ENCODE measurements at regions not wholly inside any gene's neighbourhood (a gene's known extent, or its start where the extent isn't known, plus 50 kb on each side); places are given as distances from the start of the nearest gene placed in this dataset.

GRCh38 chr3:144295613-144296012, 324.0 kb downstream of the DIPK2A start:
- DNase-seq (ENCODE audit: low spot score) = no peak

GRCh38 chr3:144296808-144297207, 325.2 kb downstream of the DIPK2A start:
- no peak for DNase-seq (ENCODE audit: low spot score)

- DNase-seq (ENCODE audit: low spot score) = no peak
Measured at GRCh38 chr3:144301863-144302262, 330.2 kb downstream of the DIPK2A start.

GRCh38 chr3:144307951-144308350, 336.3 kb downstream of the DIPK2A start:
- no peak for DNase-seq (ENCODE audit: low spot score)

- DNase-seq (ENCODE audit: low spot score) = no peak
Measured at GRCh38 chr3:144308396-144308795, 336.8 kb downstream of the DIPK2A start.

- DNase-seq (ENCODE audit: low spot score) = no peak
Measured at GRCh38 chr3:144312702-144313101, 341.1 kb downstream of the DIPK2A start.

- no peak for DNase-seq (ENCODE audit: low spot score)
Measured at GRCh38 chr3:144314946-144315345, 343.3 kb downstream of the DIPK2A start.

- no peak for DNase-seq (ENCODE audit: low spot score)
Measured at GRCh38 chr3:144317961-144318360, 346.3 kb downstream of the DIPK2A start.

GRCh38 chr3:144324076-144324475, 352.5 kb downstream of the DIPK2A start:
- DNase-seq (ENCODE audit: low spot score) = no peak

GRCh38 chr3:144332868-144333267, 361.2 kb downstream of the DIPK2A start:
- no peak for DNase-seq (ENCODE audit: low spot score)

- DNase-seq (ENCODE audit: low spot score) = no peak
Measured at GRCh38 chr3:144341471-144341870, 369.8 kb downstream of the DIPK2A start.

- DNase-seq (ENCODE audit: low spot score) = no peak
Measured at GRCh38 chr3:144343343-144343742, 371.7 kb downstream of the DIPK2A start.

GRCh38 chr3:144343777-144344176, 372.2 kb downstream of the DIPK2A start:
- DNase-seq (ENCODE audit: low spot score) = no peak

GRCh38 chr3:144344925-144345548, 373.4 kb downstream of the DIPK2A start:
- DNase-seq (ENCODE audit: low spot score) = no peak

- DNase-seq (ENCODE audit: low spot score) = no peak
Measured at GRCh38 chr3:144350125-144350524, 378.5 kb downstream of the DIPK2A start.

GRCh38 chr3:144351011-144351410, 379.4 kb downstream of the DIPK2A start:
- no peak for DNase-seq (ENCODE audit: low spot score)

- no peak for DNase-seq (ENCODE audit: low spot score)
Measured at GRCh38 chr3:144351773-144352365, 380.2 kb downstream of the DIPK2A start.

- DNase-seq (ENCODE audit: low spot score) = no peak
Measured at GRCh38 chr3:144358191-144358590, 386.6 kb downstream of the DIPK2A start.

- DNase-seq (ENCODE audit: low spot score) = no peak
Measured at GRCh38 chr3:144361002-144361401, 389.4 kb downstream of the DIPK2A start.

GRCh38 chr3:144362126-144362525, 390.5 kb downstream of the DIPK2A start:
- no peak for DNase-seq (ENCODE audit: low spot score)

- DNase-seq (ENCODE audit: low spot score) = no peak
Measured at GRCh38 chr3:144363856-144364255, 392.2 kb downstream of the DIPK2A start.

- no peak for DNase-seq (ENCODE audit: low spot score)
Measured at GRCh38 chr3:144364737-144365136, 393.1 kb downstream of the DIPK2A start.

- DNase-seq (ENCODE audit: low spot score) = no peak
Measured at GRCh38 chr3:144369129-144369879, 397.7 kb downstream of the DIPK2A start.
